ENCODE measurements at regions not wholly inside any gene's neighbourhood (a gene's known extent, or its start where the extent isn't known, plus 50 kb on each side); places are given as distances from the start of the nearest gene placed in this dataset.
"Not testable (repeated sequence)": the region's sequence is repeated elsewhere in the genome, so short reads cannot be mapped to it uniquely, and the experiment has no call there.

GRCh38 chr15:70375006-70375431 lies 277.3 kb upstream of the TLE3 start:
- DNase-seq: peak; percentile 55 to 67
- Histone ChIP-seq H3K4me1 (no peaks in the 10 kb centered on the region), H3K9me3 (no peaks in the 10 kb centered on the region), H3K27ac (no peak overlapping the region), H3K4me3 (no peak overlapping the region), H3K36me3 (no peaks in the 10 kb centered on the region), H3K27me3 (no peaks in the 10 kb centered on the region)
- intact Hi-C loops (cut with DNase I; ENCODE audit: low total_unique reads): no loop called here
- TF ChIP-seq CTCF (IDR thresholded peaks at IDR 0.05) (no peak), POLR2A (IDR thresholded peaks at IDR 0.05) (no peak)

GRCh38 chr15:70374096-70374495 lies 276.4 kb upstream of the TLE3 start:
- H3K36me3 ChIP-seq: no peaks in the 10 kb centered on the region

GRCh38 chr15:70373439-70373838 lies 275.7 kb upstream of the TLE3 start:
- H3K27ac ChIP-seq; DNase-seq; H3K4me1 ChIP-seq; intact Hi-C loops (cut with DNase I; ENCODE audit: low total_unique reads); H3K27me3 ChIP-seq; H3K4me3 ChIP-seq; H3K36me3 ChIP-seq; H3K9me3 ChIP-seq: not testable (repeated sequence)

More at GRCh38 chr15:70374096-70374495, 276.4 kb upstream of the TLE3 start:
- no peak for TF ChIP-seq CTCF (IDR thresholded peaks at IDR 0.05)
- no peak for TF ChIP-seq POLR2A (IDR thresholded peaks at IDR 0.05)
- Histone ChIP-seq H3K4me3 (no peak overlapping the region), H3K4me1 (no peaks in the 10 kb centered on the region), H3K27ac (no peak overlapping the region), H3K9me3 (no peaks in the 10 kb centered on the region), H3K27me3 (no peaks in the 10 kb centered on the region)
- intact Hi-C loops (cut with DNase I; ENCODE audit: low total_unique reads): no loop called here
- DNase-seq: no peak

- H3K4me3 ChIP-seq; intact Hi-C loops (cut with DNase I; ENCODE audit: low total_unique reads); DNase-seq: not testable (repeated sequence)
These were observed 270.4 kb upstream of the TLE3 start for GRCh38 chr15:70367913-70368705.

GRCh38 chr15:70364023-70364422 lies 266.3 kb upstream of the TLE3 start:
- H3K27me3 ChIP-seq; H3K27ac ChIP-seq; intact Hi-C loops (cut with DNase I; ENCODE audit: low total_unique reads); H3K4me3 ChIP-seq; DNase-seq; H3K4me1 ChIP-seq; H3K36me3 ChIP-seq; H3K9me3 ChIP-seq: not testable (repeated sequence)

More at GRCh38 chr15:70367913-70368705, 270.4 kb upstream of the TLE3 start:
- H3K4me1 ChIP-seq, H3K27ac ChIP-seq, H3K27me3 ChIP-seq, H3K36me3 ChIP-seq, H3K9me3 ChIP-seq: not testable (repeated sequence)

- intact Hi-C loops (cut with DNase I; ENCODE audit: low total_unique reads): no loop called here
- peak; percentile 46 to 60 (median 58) for TF ChIP-seq CTCF (IDR thresholded peaks at IDR 0.05)
- no peak for TF ChIP-seq POLR2A (IDR thresholded peaks at IDR 0.05)
- no peaks in the 10 kb centered on the region for H3K36me3 ChIP-seq
These were observed 265.2 kb upstream of the TLE3 start for GRCh38 chr15:70362886-70363285.

More at GRCh38 chr15:70362886-70363285, 265.2 kb upstream of the TLE3 start:
- Histone ChIP-seq H3K9me3 (no peaks in the 10 kb centered on the region), H3K4me1 (no peaks in the 10 kb centered on the region), H3K27ac (no peak overlapping the region), H3K4me3 (no peak overlapping the region), H3K27me3 (no peaks in the 10 kb centered on the region)
- DNase-seq: no peak
